ENCODE measurements at regions not wholly inside any gene's neighbourhood (a gene's known extent, or its start where the extent isn't known, plus 50 kb on each side); places are given as distances from the start of the nearest gene placed in this dataset.

DNA sequence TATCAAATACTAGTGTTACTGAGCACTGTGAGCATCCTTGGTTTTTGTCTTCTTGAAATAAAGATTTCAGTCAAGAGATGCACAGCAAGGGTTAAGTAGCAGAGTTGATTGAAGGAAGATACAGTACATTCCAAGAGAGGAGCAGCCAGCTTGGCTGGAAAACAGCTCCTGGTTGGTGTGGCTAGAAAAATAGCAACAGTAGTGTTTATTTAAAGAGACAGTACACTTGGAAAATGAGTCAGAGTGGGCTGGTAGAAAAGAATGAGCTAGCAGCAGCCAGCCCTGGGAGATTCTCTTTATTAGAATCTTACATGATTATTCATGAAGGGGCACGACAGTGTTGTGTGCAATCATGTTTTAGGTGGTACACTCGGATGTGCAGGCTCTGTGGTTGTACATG is 1016.4 kb upstream of the SORCS1 start:
- TF ChIP-seq, protein P1, sequence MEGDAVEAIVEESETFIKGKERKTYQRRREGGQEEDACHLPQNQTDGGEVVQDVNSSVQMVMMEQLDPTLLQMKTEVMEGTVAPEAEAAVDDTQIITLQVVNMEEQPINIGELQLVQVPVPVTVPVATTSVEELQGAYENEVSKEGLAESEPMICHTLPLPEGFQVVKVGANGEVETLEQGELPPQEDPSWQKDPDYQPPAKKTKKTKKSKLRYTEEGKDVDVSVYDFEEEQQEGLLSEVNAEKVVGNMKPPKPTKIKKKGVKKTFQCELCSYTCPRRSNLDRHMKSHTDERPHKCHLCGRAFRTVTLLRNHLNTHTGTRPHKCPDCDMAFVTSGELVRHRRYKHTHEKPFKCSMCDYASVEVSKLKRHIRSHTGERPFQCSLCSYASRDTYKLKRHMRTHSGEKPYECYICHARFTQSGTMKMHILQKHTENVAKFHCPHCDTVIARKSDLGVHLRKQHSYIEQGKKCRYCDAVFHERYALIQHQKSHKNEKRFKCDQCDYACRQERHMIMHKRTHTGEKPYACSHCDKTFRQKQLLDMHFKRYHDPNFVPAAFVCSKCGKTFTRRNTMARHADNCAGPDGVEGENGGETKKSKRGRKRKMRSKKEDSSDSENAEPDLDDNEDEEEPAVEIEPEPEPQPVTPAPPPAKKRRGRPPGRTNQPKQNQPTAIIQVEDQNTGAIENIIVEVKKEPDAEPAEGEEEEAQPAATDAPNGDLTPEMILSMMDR (conservative IDR thresholded peaks at IDR 0.05 in 1 of 2, IDR thresholded peaks at IDR 0.05 in 1 of 2; ENCODE audit: extremely low read depth in 1 of 2, insufficient read depth in 1 of 2, low read depth in 1 of 2, low read length in 2 of 2): no peak
- no peak for TF ChIP-seq EZH2 (IDR thresholded peaks at IDR 0.05; ENCODE audit: borderline replicate concordance, low read length)
